ENCODE measurements at regions not wholly inside any gene's neighbourhood (a gene's known extent, or its start where the extent isn't known, plus 50 kb on each side); places are given as distances from the start of the nearest gene placed in this dataset.

- DNase-seq = no peak
These were observed 118.9 kb upstream of the SSTR4 start for GRCh38 chr20:22916021-22916842.

GRCh38 chr20:22918286-22918983 is 116.7 kb upstream of the SSTR4 start:
- no peak for DNase-seq

- DNase-seq = no peak
These were observed 114.2 kb upstream of the SSTR4 start for GRCh38 chr20:22920898-22921297.

- no peak for DNase-seq
These were observed 113.3 kb upstream of the SSTR4 start for GRCh38 chr20:22921595-22922421.

GRCh38 chr20:22922987-22923386 is 112.1 kb upstream of the SSTR4 start:
- DNase-seq = no peak

- no peak for DNase-seq
These were observed 110.9 kb upstream of the SSTR4 start for GRCh38 chr20:22924046-22924737.

GRCh38 chr20:22924949-22925612 is 110.0 kb upstream of the SSTR4 start:
- DNase-seq = no peak

- DNase-seq = no peak
These were observed 109.5 kb upstream of the SSTR4 start for GRCh38 chr20:22925613-22925983.

- no peak for DNase-seq
These were observed 107.6 kb upstream of the SSTR4 start for GRCh38 chr20:22927537-22927936.

- DNase-seq = no peak
These were observed 106.4 kb upstream of the SSTR4 start for GRCh38 chr20:22928679-22929078.

- no peak for DNase-seq
These were observed 105.5 kb upstream of the SSTR4 start for GRCh38 chr20:22929661-22930060.

- DNase-seq = no peak
These were observed 103.2 kb upstream of the SSTR4 start for GRCh38 chr20:22931653-22932608.

- DNase-seq = no peak
These were observed 95.9 kb upstream of the SSTR4 start for GRCh38 chr20:22939181-22939580.

GRCh38 chr20:22940350-22940749 is 94.8 kb upstream of the SSTR4 start:
- DNase-seq = no peak

- DNase-seq = no peak
These were observed 93.6 kb upstream of the SSTR4 start for GRCh38 chr20:22941550-22941949.

GRCh38 chr20:22942742-22943141 is 92.4 kb upstream of the SSTR4 start:
- no peak for DNase-seq

- no peak for DNase-seq
These were observed 91.0 kb upstream of the SSTR4 start for GRCh38 chr20:22944062-22944461.

GRCh38 chr20:22944936-22945335 is 90.2 kb upstream of the SSTR4 start:
- no peak for DNase-seq

- DNase-seq = no peak
These were observed 88.5 kb upstream of the SSTR4 start for GRCh38 chr20:22946596-22946995.

Measured in renal pelvis (tissue), 1 donor.